ENCODE measurements at regions not wholly inside any gene's neighbourhood (a gene's known extent, or its start where the extent isn't known, plus 50 kb on each side); places are given as distances from the start of the nearest gene placed in this dataset.

DNA sequence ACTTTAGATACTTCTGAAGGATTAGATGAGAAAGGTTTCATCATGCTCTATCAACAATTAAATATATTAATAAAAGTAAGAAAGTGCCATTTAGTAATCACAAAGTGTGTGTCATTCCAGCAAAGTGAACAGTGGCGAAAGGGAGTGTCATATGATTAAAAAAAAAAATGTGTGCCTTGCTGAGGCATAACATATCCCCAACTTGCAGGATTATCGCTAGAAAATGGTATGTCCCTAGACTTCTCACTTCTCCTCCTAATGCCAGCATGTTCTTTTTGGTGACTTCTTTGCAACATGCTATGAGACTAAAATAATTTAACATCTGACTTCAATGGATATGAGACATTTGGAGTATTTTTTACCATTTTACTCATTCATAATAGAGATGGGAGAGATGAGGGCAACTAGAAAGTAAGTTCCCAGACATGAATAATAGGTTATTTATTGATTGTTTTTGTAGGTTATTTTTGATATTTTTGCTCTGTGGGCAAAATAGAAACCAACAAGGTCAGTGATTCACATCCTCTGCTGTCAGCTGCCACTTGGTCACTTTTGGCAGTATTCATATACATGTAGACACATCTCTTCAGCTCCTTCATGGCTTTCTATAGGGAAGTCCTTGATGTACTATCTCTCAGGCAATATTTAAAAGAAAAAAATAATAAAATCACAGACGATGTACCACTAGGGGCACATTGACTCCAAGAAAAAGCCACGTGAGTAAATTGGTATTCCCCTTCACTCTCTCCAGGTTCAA is 370.1 kb downstream of the BMP2 start:
- Histone ChIP-seq H3K9me3 (ENCODE audit: low read length) (no peaks in the 10 kb centered on the region), H3K4me3 (ENCODE audit: low read depth in 1 of 2, low read length in 2 of 2) (no peak overlapping the region), H3K4me1 (ENCODE audit: insufficient read depth, low read length) (no peaks in the 10 kb centered on the region), H3K27ac (ENCODE audit: low read depth, low read length) (no peak overlapping the region), H3K27me3 (ENCODE audit: control insufficient read depth in 1 of 2, insufficient read depth in 2 of 2, low read length in 2 of 2) (no peaks in the 10 kb centered on the region), H3K9ac (ENCODE audit: low read length) (no peak overlapping the region), H3K36me3 (ENCODE audit: insufficient read depth, low read length) (no peaks in the 10 kb centered on the region)

DNA sequence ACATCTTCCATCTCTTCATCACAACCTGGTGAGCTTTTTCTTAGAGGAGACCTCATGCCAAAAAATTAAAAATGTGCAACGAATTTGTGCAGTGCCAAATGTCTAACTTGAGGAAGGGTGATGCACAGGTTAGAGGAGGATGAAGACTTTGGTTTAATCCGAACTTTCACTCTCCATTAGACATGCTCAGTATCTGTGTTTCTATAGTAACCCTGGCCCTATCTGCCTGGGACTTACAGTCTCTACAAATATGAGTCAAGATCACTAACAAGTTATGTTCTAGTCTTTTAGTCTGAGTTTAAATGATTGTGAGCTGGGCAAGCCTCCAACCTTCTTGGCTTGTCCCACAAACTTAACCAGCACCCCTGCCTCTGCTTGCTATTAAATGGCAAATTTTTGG is 377.0 kb downstream of the BMP2 start:
- Histone ChIP-seq H3K27me3 (ENCODE audit: control insufficient read depth in 1 of 2, insufficient read depth in 2 of 2, low read length in 2 of 2) (no peaks in the 10 kb centered on the region), H3K9me3 (ENCODE audit: low read length) (no peaks in the 10 kb centered on the region), H3K4me1 (ENCODE audit: insufficient read depth, low read length) (no peaks in the 10 kb centered on the region), H3K36me3 (ENCODE audit: insufficient read depth, low read length) (no peaks in the 10 kb centered on the region), H3K27ac (ENCODE audit: low read depth, low read length) (no peak overlapping the region), H3K9ac (ENCODE audit: low read length) (no peak overlapping the region), H3K4me3 (ENCODE audit: low read depth in 1 of 2, low read length in 2 of 2) (no peak overlapping the region)

DNA sequence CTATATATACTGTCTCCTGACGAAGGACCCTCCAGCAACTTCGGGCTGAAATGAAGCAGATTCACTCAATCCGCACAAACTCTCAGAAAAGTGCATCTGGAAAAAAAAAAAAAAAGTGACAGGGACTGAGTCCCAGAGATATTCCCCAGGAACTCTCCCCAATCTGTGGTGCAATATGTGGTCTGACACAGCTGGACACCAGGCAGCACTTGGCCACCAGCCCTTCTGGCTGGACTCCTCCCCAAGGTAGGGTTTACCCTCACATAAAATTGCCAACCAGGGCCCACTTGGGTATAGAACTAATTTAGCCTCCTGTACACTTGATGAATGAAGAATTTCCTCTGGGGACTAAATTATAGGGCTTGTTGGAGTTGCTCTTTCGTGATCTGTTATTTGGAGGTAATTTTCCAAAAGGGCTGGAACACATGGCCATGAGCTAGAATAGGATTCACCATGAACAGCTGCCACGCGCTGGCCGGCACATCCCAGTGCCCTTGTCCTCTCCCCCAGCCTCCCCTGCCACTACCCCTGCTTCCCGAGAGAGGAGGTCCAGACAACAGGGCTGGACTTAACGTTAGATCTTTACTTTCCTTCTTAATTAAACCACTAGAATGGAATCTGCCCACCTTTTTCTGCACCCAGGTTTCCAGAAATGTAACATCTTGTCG is 379.2 kb downstream of the BMP2 start:
- Histone ChIP-seq H3K4me1 (ENCODE audit: insufficient read depth, low read length) (no peaks in the 10 kb centered on the region), H3K36me3 (ENCODE audit: insufficient read depth, low read length) (no peaks in the 10 kb centered on the region), H3K9ac (ENCODE audit: low read length) (no peak overlapping the region), H3K27ac (ENCODE audit: low read depth, low read length) (no peak overlapping the region), H3K27me3 (ENCODE audit: control insufficient read depth in 1 of 2, insufficient read depth in 2 of 2, low read length in 2 of 2) (no peaks in the 10 kb centered on the region), H3K4me3 (ENCODE audit: low read depth in 1 of 2, low read length in 2 of 2) (no peak overlapping the region), H3K9me3 (ENCODE audit: low read length) (no peaks in the 10 kb centered on the region)

DNA sequence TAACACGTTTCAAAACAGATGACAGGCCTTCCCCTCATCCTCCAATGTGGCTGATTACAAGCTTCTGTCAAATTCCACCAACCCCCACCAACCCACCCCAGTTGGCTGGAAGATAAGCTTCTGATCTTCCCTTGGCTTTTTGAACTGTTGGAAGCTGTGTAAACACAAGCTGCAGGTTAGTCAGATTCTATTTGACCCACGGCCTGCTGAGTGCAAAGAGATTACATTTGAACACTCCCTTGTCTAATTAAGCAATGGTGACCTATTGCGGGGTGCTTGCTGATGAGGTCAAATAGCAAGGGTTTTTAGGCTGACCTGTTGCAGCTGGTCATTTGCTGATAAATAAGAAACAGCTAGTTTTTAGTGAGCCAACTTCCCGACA is 379.7 kb downstream of the BMP2 start:
- no peak overlapping the region for H3K9ac ChIP-seq (ENCODE audit: low read length)
- H3K9me3 ChIP-seq (ENCODE audit: low read length) = no peaks in the 10 kb centered on the region
- H3K36me3 ChIP-seq (ENCODE audit: insufficient read depth, low read length) = no peaks in the 10 kb centered on the region
- no peaks in the 10 kb centered on the region for H3K27me3 ChIP-seq (ENCODE audit: control insufficient read depth in 1 of 2, insufficient read depth in 2 of 2, low read length in 2 of 2)
- no peaks in the 10 kb centered on the region for H3K4me1 ChIP-seq (ENCODE audit: insufficient read depth, low read length)
- no peak overlapping the region for H3K27ac ChIP-seq (ENCODE audit: low read depth, low read length)
- H3K4me3 ChIP-seq (ENCODE audit: low read depth in 1 of 2, low read length in 2 of 2) = no peak overlapping the region

DNA sequence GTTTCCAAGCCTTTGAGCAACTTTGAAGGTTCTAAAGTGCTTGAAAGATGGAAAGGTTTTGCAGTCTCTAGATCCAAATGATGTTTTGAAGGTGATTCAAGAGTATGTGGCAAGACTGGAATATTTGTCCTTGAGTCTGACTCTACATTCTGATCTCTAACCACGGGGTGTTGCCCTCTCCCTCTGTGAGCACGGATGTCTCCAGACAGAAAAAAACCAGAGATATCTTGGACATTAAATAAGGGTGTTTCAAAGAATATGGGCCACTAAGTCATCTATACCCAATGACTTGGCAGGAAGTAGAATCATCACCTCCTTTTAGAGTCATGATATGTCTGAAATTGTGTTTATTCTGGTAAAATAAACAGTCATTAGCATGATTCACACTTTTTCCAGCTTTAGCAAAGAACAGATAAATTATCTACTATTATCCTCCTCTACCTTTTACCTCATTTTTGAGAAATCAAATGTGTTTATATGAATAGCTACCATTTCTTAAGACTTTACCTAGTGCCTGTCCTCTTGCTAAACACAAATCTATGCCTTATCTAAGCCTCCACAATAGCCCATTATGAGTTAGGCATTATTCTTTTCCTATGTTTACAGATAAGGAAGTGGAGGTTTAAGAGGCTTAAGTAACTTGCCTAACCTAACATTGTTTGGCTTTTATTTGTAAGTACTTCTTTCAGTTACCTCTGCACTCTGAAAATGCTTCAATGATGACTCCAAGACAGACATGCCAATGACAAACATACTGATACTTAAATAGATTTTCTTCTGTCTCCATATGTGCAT is 384.4 kb downstream of the BMP2 start:
- Histone ChIP-seq H3K4me1 (ENCODE audit: insufficient read depth, low read length) (no peaks in the 10 kb centered on the region), H3K4me3 (ENCODE audit: low read depth in 1 of 2, low read length in 2 of 2) (no peak overlapping the region), H3K36me3 (ENCODE audit: insufficient read depth, low read length) (no peaks in the 10 kb centered on the region), H3K9me3 (ENCODE audit: low read length) (no peaks in the 10 kb centered on the region), H3K27me3 (ENCODE audit: control insufficient read depth in 1 of 2, insufficient read depth in 2 of 2, low read length in 2 of 2) (no peaks in the 10 kb centered on the region), H3K27ac (ENCODE audit: low read depth, low read length) (no peak overlapping the region), H3K9ac (ENCODE audit: low read length) (no peak overlapping the region)

DNA sequence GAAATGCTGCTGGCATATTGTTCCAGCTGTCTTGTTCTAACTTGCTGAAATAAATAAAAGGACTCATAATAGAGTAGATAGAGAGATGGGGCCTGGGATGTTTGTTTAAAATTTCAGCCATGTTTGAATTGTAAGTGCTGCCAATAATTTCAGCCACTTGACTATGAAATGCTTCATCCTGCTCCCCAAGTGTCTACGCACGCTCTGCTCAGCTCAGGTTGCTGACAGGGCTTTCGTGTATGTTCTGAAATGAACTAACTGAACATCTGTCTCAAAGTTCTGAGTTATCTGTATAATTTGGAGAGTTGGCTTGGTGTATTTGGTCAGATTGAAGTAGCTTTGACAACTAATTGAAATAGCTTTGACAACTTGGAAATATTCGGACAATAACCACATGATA is 387.8 kb downstream of the BMP2 start:
- no peaks in the 10 kb centered on the region for H3K9me3 ChIP-seq (ENCODE audit: low read length)
- no peaks in the 10 kb centered on the region for H3K36me3 ChIP-seq (ENCODE audit: insufficient read depth, low read length)
- no peak overlapping the region for H3K27ac ChIP-seq (ENCODE audit: low read depth, low read length)
- no peaks in the 10 kb centered on the region for H3K27me3 ChIP-seq (ENCODE audit: control insufficient read depth in 1 of 2, insufficient read depth in 2 of 2, low read length in 2 of 2)
- no peak overlapping the region for H3K9ac ChIP-seq (ENCODE audit: low read length)
- no peak overlapping the region for H3K4me3 ChIP-seq (ENCODE audit: low read depth in 1 of 2, low read length in 2 of 2)
- no peaks in the 10 kb centered on the region for H3K4me1 ChIP-seq (ENCODE audit: insufficient read depth, low read length)

DNA sequence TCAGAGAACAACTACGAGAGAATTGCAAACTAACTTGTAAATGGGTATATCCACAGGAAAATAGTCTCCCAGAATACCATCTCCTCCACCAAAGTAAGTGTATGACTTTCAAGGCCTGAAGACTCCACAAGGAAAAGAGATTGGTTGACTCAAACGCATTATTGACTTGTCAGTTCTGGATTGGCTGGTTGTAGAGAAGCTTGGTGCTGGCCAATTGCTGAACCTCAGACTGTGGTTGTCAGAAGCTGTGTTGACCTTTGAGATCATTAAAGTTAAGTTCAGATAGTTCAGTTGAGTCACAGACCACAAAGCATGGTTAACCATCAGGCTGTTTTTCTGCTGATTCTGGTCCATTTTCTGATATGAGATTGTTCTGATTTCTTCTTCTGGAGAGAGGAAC is 388.3 kb downstream of the BMP2 start:
- Histone ChIP-seq H3K4me3 (ENCODE audit: low read depth in 1 of 2, low read length in 2 of 2) (no peak overlapping the region), H3K36me3 (ENCODE audit: insufficient read depth, low read length) (no peaks in the 10 kb centered on the region), H3K9me3 (ENCODE audit: low read length) (no peaks in the 10 kb centered on the region), H3K27me3 (ENCODE audit: control insufficient read depth in 1 of 2, insufficient read depth in 2 of 2, low read length in 2 of 2) (no peaks in the 10 kb centered on the region), H3K9ac (ENCODE audit: low read length) (no peak overlapping the region), H3K27ac (ENCODE audit: low read depth, low read length) (no peak overlapping the region), H3K4me1 (ENCODE audit: insufficient read depth, low read length) (no peaks in the 10 kb centered on the region)

DNA sequence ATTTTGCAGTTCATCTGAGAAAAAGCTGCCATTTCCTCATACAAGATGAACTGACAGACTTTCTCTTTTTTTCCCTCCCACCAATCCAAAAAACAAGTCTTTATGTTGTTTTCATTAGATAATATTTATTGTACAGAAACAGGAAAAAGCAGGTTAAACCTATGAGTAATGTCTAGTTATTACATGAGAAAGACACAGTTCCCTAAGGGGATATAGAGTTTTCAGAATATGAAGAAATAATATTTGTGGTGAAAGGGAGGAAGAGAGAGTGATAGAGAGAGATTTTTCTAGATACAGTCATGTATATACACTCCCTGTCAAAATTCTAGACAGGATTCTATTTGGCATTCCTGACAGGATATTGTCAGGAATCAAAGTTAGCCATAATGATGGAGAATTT is 392.4 kb downstream of the BMP2 start:
- Histone ChIP-seq H3K9ac (ENCODE audit: low read length) (no peak overlapping the region), H3K9me3 (ENCODE audit: low read length) (no peaks in the 10 kb centered on the region), H3K4me3 (ENCODE audit: low read depth in 1 of 2, low read length in 2 of 2) (no peak overlapping the region), H3K27ac (ENCODE audit: low read depth, low read length) (no peak overlapping the region), H3K4me1 (ENCODE audit: insufficient read depth, low read length) (no peaks in the 10 kb centered on the region), H3K36me3 (ENCODE audit: insufficient read depth, low read length) (no peaks in the 10 kb centered on the region), H3K27me3 (ENCODE audit: control insufficient read depth in 1 of 2, insufficient read depth in 2 of 2, low read length in 2 of 2) (no peaks in the 10 kb centered on the region)

DNA sequence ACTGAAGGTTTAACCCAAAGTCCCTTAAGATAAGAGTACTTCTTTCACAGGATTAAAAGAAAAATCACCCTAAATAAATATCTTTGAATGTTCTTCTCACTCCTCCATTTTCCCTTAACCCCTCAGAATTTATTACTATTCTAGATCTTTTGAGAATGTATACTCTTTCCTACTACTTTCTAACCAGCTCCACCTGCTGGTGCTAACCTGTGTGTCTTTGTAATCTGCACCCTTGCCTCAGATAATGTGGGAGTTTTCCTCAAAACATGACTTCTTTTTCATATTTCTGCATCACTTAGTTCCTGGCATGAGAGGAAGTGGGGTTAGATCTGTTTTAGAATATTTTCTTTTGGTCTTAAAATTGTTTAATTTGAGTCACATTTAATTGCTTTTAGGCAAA is 394.2 kb downstream of the BMP2 start:
- H3K36me3 ChIP-seq (ENCODE audit: insufficient read depth, low read length) = no peaks in the 10 kb centered on the region
- H3K4me1 ChIP-seq (ENCODE audit: insufficient read depth, low read length) = no peaks in the 10 kb centered on the region
- H3K4me3 ChIP-seq (ENCODE audit: low read depth in 1 of 2, low read length in 2 of 2) = no peak overlapping the region
- H3K27ac ChIP-seq (ENCODE audit: low read depth, low read length) = no peak overlapping the region
- no peaks in the 10 kb centered on the region for H3K27me3 ChIP-seq (ENCODE audit: control insufficient read depth in 1 of 2, insufficient read depth in 2 of 2, low read length in 2 of 2)
- no peak overlapping the region for H3K9ac ChIP-seq (ENCODE audit: low read length)
- H3K9me3 ChIP-seq (ENCODE audit: low read length) = no peaks in the 10 kb centered on the region

DNA sequence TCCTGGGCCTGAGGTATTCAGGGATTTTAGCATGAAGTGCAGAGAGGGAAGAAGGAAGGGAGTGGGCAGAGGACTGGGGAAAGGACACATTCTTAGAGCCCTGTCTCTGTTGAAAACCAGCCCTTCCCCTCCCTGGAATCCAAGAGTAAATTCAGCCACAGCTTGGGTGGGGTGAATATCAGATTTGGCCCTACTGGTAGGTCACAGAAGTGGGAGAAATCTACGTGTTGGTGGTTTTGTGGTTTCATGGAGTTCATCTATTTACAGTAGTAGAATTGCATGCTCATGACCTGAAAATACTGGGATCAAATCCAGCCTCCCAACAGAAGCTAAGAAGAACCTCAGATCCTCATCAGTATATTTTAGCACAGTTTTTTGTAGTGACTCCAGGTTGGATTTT is 404.4 kb downstream of the BMP2 start:
- H3K27me3 ChIP-seq (ENCODE audit: control insufficient read depth in 1 of 2, insufficient read depth in 2 of 2, low read length in 2 of 2) = no peaks in the 10 kb centered on the region

DNA sequence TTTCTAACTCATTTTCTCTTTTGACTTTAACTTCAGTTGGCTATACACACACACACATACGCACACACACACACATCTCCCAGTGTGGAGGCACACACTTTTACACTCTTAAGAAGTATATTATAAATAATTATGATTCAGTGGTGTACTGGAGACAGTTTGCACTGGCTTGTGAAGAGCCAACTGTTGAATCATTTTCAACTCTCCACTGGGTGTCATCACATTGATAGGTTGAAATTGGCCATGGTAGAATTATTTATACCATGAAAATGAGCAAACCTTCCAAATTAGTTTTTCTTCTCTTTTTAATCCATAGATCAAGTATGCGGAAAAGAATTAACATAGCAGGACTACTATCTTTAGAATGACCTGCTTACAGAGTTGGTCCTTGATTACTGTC is 407.1 kb downstream of the BMP2 start:
- Histone ChIP-seq H3K9me3 (ENCODE audit: low read length) (no peaks in the 10 kb centered on the region), H3K4me1 (ENCODE audit: insufficient read depth, low read length) (no peaks in the 10 kb centered on the region), H3K27me3 (ENCODE audit: control insufficient read depth in 1 of 2, insufficient read depth in 2 of 2, low read length in 2 of 2) (no peaks in the 10 kb centered on the region), H3K36me3 (ENCODE audit: insufficient read depth, low read length) (no peaks in the 10 kb centered on the region), H3K27ac (ENCODE audit: low read depth, low read length) (no peak overlapping the region), H3K9ac (ENCODE audit: low read length) (no peak overlapping the region), H3K4me3 (ENCODE audit: low read depth in 1 of 2, low read length in 2 of 2) (no peak overlapping the region)

More for the DNA sequence above, 404.4 kb downstream of the BMP2 start:
- Histone ChIP-seq H3K9me3 (ENCODE audit: low read length) (no peaks in the 10 kb centered on the region), H3K27ac (ENCODE audit: low read depth, low read length) (no peak overlapping the region), H3K9ac (ENCODE audit: low read length) (no peak overlapping the region), H3K4me3 (ENCODE audit: low read depth in 1 of 2, low read length in 2 of 2) (no peak overlapping the region), H3K36me3 (ENCODE audit: insufficient read depth, low read length) (no peaks in the 10 kb centered on the region), H3K4me1 (ENCODE audit: insufficient read depth, low read length) (no peaks in the 10 kb centered on the region)

Data from muscle layer of colon (tissue), 2 donors.